GM23338 (cell line): ENCODE measurements at regions not wholly inside any gene's neighbourhood (a gene's known extent, or its start where the extent isn't known, plus 50 kb on each side); places are given as distances from the start of the nearest gene placed in this dataset.

ENCODE experiments used
- ATAC-seq: fragments of 200-7000 bp; cut with Tn5 transposase; 3 replicates; pipeline ENCODE4 v1.9.1; 2020
- DNase-seq: peaks from one replicate; pipeline ENCODE4 v3.0.0-alpha.2; 2015; ENCODE audit warnings: low spot score
- H2AFZ ChIP-seq: fragments of 200-600 bp; sonication (generic); 2 replicates; pipeline ENCODE4 v1.8.0; 2016; ENCODE audit warnings: antibody characterized with exemption, mild to moderate bottlenecking, moderate library complexity
- H3F3A ChIP-seq: fragments of 200-600 bp; sonication (generic); replicated peaks from 2 replicates; pipeline ENCODE4 v1.8.0; 2017; ENCODE audit warnings: antibody characterized with exemption, mixed run types, low read depth
- H3K27ac ChIP-seq: fragments of 200-600 bp; sonication (generic); 2 replicates; pipeline ENCODE4 v1.6.1; 2016; ENCODE audit warnings: low read depth
- H3K27me3 ChIP-seq: fragments of 200-600 bp; sonication (generic); 2 replicates; pipeline ENCODE4 v1.8.0; 2016; ENCODE audit warnings: mild to moderate bottlenecking, mixed run types, moderate library complexity; ENCODE audit not compliant: insufficient read depth
- H3K36me3 ChIP-seq: fragments of 200-600 bp; sonication (generic); 2 replicates; pipeline ENCODE4 v1.8.0; 2016; ENCODE audit warnings: mild to moderate bottlenecking; ENCODE audit not compliant: insufficient read depth
- H3K4me1 ChIP-seq: fragments of 200-600 bp; sonication (generic); 2 replicates; pipeline ENCODE4 v1.8.0; 2016; ENCODE audit warnings: mild to moderate bottlenecking, moderate library complexity; ENCODE audit not compliant: insufficient read depth
- H3K4me2 ChIP-seq: fragments of 200-600 bp; sonication (generic); 2 replicates; pipeline ENCODE4 v1.7.1; 2017; ENCODE audit warnings: mixed run types
- H3K4me3 ChIP-seq: fragments of 200-600 bp; sonication (generic); 2 replicates; pipeline ENCODE4 v1.6.1; 2016; ENCODE audit warnings: mixed run types
- H3K79me2 ChIP-seq: fragments of 200-600 bp; sonication (generic); replicated peaks from 2 replicates; pipeline ENCODE4 v1.8.0; 2017; ENCODE audit warnings: mild to moderate bottlenecking; ENCODE audit not compliant: insufficient read depth
- H3K9me2 ChIP-seq: fragments of 200-600 bp; sonication (generic); 2 replicates; pipeline ENCODE4 v1.8.0; 2017; ENCODE audit not compliant: insufficient read depth
- H4K20me1 ChIP-seq: fragments of 200-600 bp; sonication (generic); replicated peaks from 2 replicates; pipeline ENCODE4 v1.8.0; 2017; ENCODE audit warnings: mild to moderate bottlenecking; ENCODE audit not compliant: insufficient read depth
- H3K27ac Mint-ChIP-seq: 2 replicates; pipeline ENCODE4 v1.8.0; 2020; ENCODE audit warnings: inconsistent platforms, mild to moderate bottlenecking, moderate library complexity, mixed read lengths
- H3K27me3 Mint-ChIP-seq: 3 replicates; pipeline ENCODE4 v1.8.0; 2022; ENCODE audit warnings: low read depth, mild to moderate bottlenecking, moderate library complexity, mixed read lengths, inconsistent platforms; ENCODE audit not compliant: insufficient read depth, poor library complexity
- H3K36me3 Mint-ChIP-seq: 3 replicates; pipeline ENCODE4 v1.8.0; 2021; ENCODE audit warnings: low read depth, mild to moderate bottlenecking, inconsistent platforms, moderate library complexity, mixed read lengths
- H3K4me1 Mint-ChIP-seq: 3 replicates; pipeline ENCODE4 v1.8.0; 2020; ENCODE audit warnings: mild to moderate bottlenecking, inconsistent platforms, mixed read lengths
- H3K4me3 Mint-ChIP-seq: 3 replicates; pipeline ENCODE4 v1.8.0; 2021; ENCODE audit warnings: moderate library complexity, mild to moderate bottlenecking, inconsistent platforms, mixed read lengths
- H3K9me3 Mint-ChIP-seq: 3 replicates; pipeline ENCODE4 v1.8.0; 2020; ENCODE audit warnings: moderate library complexity, mild to moderate bottlenecking, inconsistent platforms, mixed read lengths
- CTCF ChIP-seq, 2 experiments: fragments of 200-600 bp in 1 of 2; sonication (generic) in 1 of 2; conservative IDR thresholded peaks; 2 replicates each; pipeline versions ENCODE4 v1.5.1 to v1.6.1; 2016 to 2017; ENCODE audit warnings: antibody characterized with exemption in 2 of 2, low read depth in 2 of 2, mild to moderate bottlenecking in 2 of 2, moderate library complexity in 1 of 2
- ETS1 ChIP-seq: IDR thresholded peaks from 2 replicates; pipeline ENCODE4 v1.6.1; 2016; ENCODE audit warnings: antibody characterized with exemption
- EZH2 ChIP-seq: fragments of 200-600 bp; sonication (generic); IDR thresholded peaks from one replicate; pipeline ENCODE4 v1.8.0; 2017; ENCODE audit warnings: antibody characterized with exemption, mild to moderate bottlenecking, low read depth; ENCODE audit not compliant: unreplicated experiment
- EZH2phosphoT487 ChIP-seq: fragments of 200-600 bp; sonication (generic); IDR thresholded peaks from one replicate; pipeline ENCODE4 v1.8.1; 2018; ENCODE audit warnings: antibody characterized with exemption; ENCODE audit not compliant: unreplicated experiment
- JUNB ChIP-seq: IDR thresholded peaks from one replicate; pipeline ENCODE4 v1.6.1; 2016; ENCODE audit warnings: antibody characterized with exemption; ENCODE audit not compliant: unreplicated experiment
- REST ChIP-seq: IDR thresholded peaks from one replicate; pipeline ENCODE4 v1.6.1; 2018; ENCODE audit warnings: antibody characterized with exemption; ENCODE audit not compliant: unreplicated experiment
- STAT1 ChIP-seq: IDR thresholded peaks from one replicate; pipeline ENCODE4 v1.6.1; 2016; ENCODE audit warnings: antibody characterized with exemption; ENCODE audit not compliant: unreplicated experiment
- ZNF331 ChIP-seq: fragments of 250-450 bp; sonication (Bioruptor Pico); IDR thresholded peaks from 2 replicates; pipeline ENCODE4 v1.5.0; 2020; ENCODE audit warnings: low read depth, mild to moderate bottlenecking, moderate library complexity
- ZNF462 ChIP-seq: fragments of 250-450 bp; sonication (Bioruptor Pico); IDR thresholded peaks from 2 replicates; pipeline ENCODE4 v1.5.0; 2020; ENCODE audit warnings: mild to moderate bottlenecking, moderate library complexity

GRCh38 chr9:7318920-7319319 lies 480.7 kb downstream of the DMAC1 start:
- Mint-ChIP-seq H3K4me1 (peaks cover 13% of the 10 kb centered on the region), H3K4me3 (no peak overlapping the region)

DNA sequence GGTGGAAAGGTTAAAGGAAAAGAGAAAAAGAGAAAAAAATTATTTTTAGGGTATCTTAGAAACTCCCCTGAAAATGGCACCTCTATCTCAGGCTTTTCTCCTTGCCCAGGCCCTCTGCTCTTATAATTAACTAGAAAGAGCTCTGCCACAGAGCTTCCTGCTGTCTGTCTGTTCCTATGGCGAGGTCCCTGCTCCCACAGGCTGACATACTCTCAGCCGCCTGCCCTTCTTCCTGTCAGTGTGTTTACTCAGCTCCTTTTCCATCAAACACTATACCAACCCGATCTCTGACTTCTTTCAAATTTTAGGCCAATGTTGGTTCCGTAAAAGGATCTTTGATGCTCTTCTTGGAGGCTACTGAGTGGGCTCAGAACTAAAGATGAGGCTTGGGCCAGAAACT lies 482.6 kb downstream of the DMAC1 start:
- Histone ChIP-seq H3K36me3 (no peaks in the 10 kb centered on the region), H4K20me1 (no peaks in the 10 kb centered on the region), H3K4me2 (no peak overlapping the region), H3K27ac (no peak overlapping the region), H3K9me2 (no peaks in the 10 kb centered on the region), H3K4me3 (no peak overlapping the region), H3K79me2 (no peaks in the 10 kb centered on the region), H2AFZ (peak overlapping the region; percentile 78; the same call in 1 of the 2 replicates), H3K27me3 (no peaks in the 10 kb centered on the region), H3F3A (no peaks in the 10 kb centered on the region), H3K4me1 (peaks cover 16% of the 10 kb centered on the region)
- peaks cover 18% of the 10 kb centered on the region for H3K9me3 Mint-ChIP-seq
- peaks cover 10% of the 10 kb centered on the region; the same call in 2 of the 3 replicates for H3K36me3 Mint-ChIP-seq
- peak; percentile 62 for ATAC-seq
- peak overlapping the region; percentile 79 for H3K27ac Mint-ChIP-seq
- TF ChIP-seq CTCF (conservative IDR thresholded peaks at IDR 0.05; ENCODE audit: low read depth in 2 of 2) (no peak), ETS1 (no peak), JUNB (no peak), REST (no peak), ZNF462 (CRISPR knock-in tag) (no peak), EZH2 (no peak), STAT1 (no peak), ZNF331 (CRISPR knock-in tag) (no peak), EZH2phosphoT487 (no peak)
- DNase-seq, result peak; percentile 25
- peaks cover 13% of the 10 kb centered on the region for H3K4me1 Mint-ChIP-seq
- no peaks in the 10 kb centered on the region for H3K27me3 Mint-ChIP-seq
- no peak overlapping the region for H3K4me3 Mint-ChIP-seq

More at GRCh38 chr9:7318920-7319319, 480.7 kb downstream of the DMAC1 start:
- Histone ChIP-seq H3K9me2 (peaks cover 13% of the 10 kb centered on the region), H3K27me3 (no peaks in the 10 kb centered on the region), H4K20me1 (no peaks in the 10 kb centered on the region), H3F3A (no peaks in the 10 kb centered on the region), H3K79me2 (no peaks in the 10 kb centered on the region), H3K4me2 (no peak overlapping the region), H3K27ac (no peak overlapping the region), H3K4me1 (peaks cover 16% of the 10 kb centered on the region), H3K4me3 (no peak overlapping the region), H2AFZ (no peak overlapping the region), H3K36me3 (no peaks in the 10 kb centered on the region; the same call in 1 of the 2 replicates)
- Mint-ChIP-seq H3K9me3 (peaks cover 1% of the 10 kb centered on the region), H3K36me3 (peaks cover under 1% of the 10 kb centered on the region; the same call in 1 of the 3 replicates), H3K27ac (no peak overlapping the region), H3K27me3 (no peaks in the 10 kb centered on the region)
- DNase-seq (no peak), ATAC-seq (no peak)
- TF ChIP-seq EZH2, result no peak
